ENCODE measurements at regions not wholly inside any gene's neighbourhood (a gene's known extent, or its start where the extent isn't known, plus 50 kb on each side); places are given as distances from the start of the nearest gene placed in this dataset.

DNA sequence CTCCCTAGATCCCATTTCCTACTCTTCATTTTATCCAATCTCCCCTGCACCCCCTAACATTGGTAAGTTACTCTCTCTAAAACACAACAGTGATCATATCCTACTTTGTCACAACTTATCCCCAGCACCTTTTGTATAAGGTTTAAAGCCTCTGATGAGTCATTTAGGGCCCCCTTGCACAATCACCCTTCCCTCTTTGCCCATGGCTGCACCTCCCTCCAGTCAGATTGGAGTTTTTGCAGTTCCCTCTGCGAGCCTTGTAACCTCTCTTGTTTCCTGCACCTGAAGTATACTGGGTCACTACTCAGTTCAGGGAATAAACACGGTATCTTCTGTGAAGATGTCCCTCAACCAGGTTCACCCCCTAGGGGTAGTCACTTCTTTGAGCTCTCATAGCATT lies 55.9 kb upstream of the ADRB1 start:
- no peak for TF ChIP-seq EZH2 (IDR thresholded peaks at IDR 0.05; ENCODE audit: low read length, unreplicated experiment)
- TF ChIP-seq, protein P1, sequence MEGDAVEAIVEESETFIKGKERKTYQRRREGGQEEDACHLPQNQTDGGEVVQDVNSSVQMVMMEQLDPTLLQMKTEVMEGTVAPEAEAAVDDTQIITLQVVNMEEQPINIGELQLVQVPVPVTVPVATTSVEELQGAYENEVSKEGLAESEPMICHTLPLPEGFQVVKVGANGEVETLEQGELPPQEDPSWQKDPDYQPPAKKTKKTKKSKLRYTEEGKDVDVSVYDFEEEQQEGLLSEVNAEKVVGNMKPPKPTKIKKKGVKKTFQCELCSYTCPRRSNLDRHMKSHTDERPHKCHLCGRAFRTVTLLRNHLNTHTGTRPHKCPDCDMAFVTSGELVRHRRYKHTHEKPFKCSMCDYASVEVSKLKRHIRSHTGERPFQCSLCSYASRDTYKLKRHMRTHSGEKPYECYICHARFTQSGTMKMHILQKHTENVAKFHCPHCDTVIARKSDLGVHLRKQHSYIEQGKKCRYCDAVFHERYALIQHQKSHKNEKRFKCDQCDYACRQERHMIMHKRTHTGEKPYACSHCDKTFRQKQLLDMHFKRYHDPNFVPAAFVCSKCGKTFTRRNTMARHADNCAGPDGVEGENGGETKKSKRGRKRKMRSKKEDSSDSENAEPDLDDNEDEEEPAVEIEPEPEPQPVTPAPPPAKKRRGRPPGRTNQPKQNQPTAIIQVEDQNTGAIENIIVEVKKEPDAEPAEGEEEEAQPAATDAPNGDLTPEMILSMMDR (conservative IDR thresholded peaks at IDR 0.05; ENCODE audit: low read depth, low read length) = no peak
